ACC112 (cell line): ENCODE measurements at regions not wholly inside any gene's neighbourhood (a gene's known extent, or its start where the extent isn't known, plus 50 kb on each side); places are given as distances from the start of the nearest gene placed in this dataset.
"Not testable (repeated sequence)": the region's sequence is repeated elsewhere in the genome, so short reads cannot be mapped to it uniquely, and the experiment has no call there.

ENCODE experiments used
- H2AFZ ChIP-seq: fragments of 200-600 bp; sonication (generic); one replicate; pipeline ENCODE4 v1.6.0; 2017; ENCODE audit warnings: antibody characterized with exemption, low read length; ENCODE audit not compliant: unreplicated experiment
- H3K27ac ChIP-seq: fragments of 200-600 bp; sonication (generic); 2 replicates; pipeline ENCODE4 v1.5.1; 2014; ENCODE audit warnings: low read depth, mild to moderate bottlenecking, antibody characterized with exemption, low read length, moderate library complexity
- H3K27me3 ChIP-seq: fragments of 200-600 bp; sonication (generic); 2 replicates; pipeline ENCODE4 v1.6.1; 2014; ENCODE audit warnings: mild to moderate bottlenecking, antibody characterized with exemption, low read length, moderate library complexity, mixed read lengths; ENCODE audit not compliant: insufficient read depth
- H3K36me3 ChIP-seq: fragments of 200-600 bp; sonication (generic); 2 replicates; pipeline ENCODE4 v1.6.1; 2016; ENCODE audit warnings: mild to moderate bottlenecking, antibody characterized with exemption, low read length, moderate library complexity, mixed read lengths; ENCODE audit not compliant: insufficient read depth
- H3K4me1 ChIP-seq: fragments of 200-600 bp; sonication (generic); one replicate; pipeline ENCODE4 v1.6.1; 2016; ENCODE audit warnings: low read length, mixed read lengths; ENCODE audit not compliant: insufficient read depth, unreplicated experiment, control insufficient read depth
- H3K4me3 ChIP-seq: fragments of 200-600 bp; sonication (generic); 2 replicates; pipeline ENCODE4 v1.5.1; 2014; ENCODE audit warnings: mild to moderate bottlenecking, low read depth, low read length
- H3K79me2 ChIP-seq: fragments of 200-600 bp; sonication (generic); one replicate; pipeline ENCODE4 v1.6.0; 2016; ENCODE audit warnings: low read length; ENCODE audit not compliant: control insufficient read depth, unreplicated experiment, insufficient read depth

- not testable (repeated sequence) for H3K4me1 ChIP-seq, H3K79me2 ChIP-seq, H3K4me3 ChIP-seq, H2AFZ ChIP-seq, H3K27me3 ChIP-seq, H3K36me3 ChIP-seq, H3K27ac ChIP-seq
Measured at GRCh38 chr16:31975826-31976419, 102.3 kb downstream of the ZNF267 start.

- H3K27me3 ChIP-seq, H3K27ac ChIP-seq, H3K79me2 ChIP-seq, H3K4me3 ChIP-seq, H2AFZ ChIP-seq, H3K4me1 ChIP-seq, H3K36me3 ChIP-seq: not testable (repeated sequence)
Measured at GRCh38 chr16:31978463-31978862, 104.9 kb downstream of the ZNF267 start.

- H3K36me3 ChIP-seq, H3K4me1 ChIP-seq: not testable (repeated sequence)
Measured at GRCh38 chr16:31981739-31982138, 108.1 kb downstream of the ZNF267 start.

DNA sequence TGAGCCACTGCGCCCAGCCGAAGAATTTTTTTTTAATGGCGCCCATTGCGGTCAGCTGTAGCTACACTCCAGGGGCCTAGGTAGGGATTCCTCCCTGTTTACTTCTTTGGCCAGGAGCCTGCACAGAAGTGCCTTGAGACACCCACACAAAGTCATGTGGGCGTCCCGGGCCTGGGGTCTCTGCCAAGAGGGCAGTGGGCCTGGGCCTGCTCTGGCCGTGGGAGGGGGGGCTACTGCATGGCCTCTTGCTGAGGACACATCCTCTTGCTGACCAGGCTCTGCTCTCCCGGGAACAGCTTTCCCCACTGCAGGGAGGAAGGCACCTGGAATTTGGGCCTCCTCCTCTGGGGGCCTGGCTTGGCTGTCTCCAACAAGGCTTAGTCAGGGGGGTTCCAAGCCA, 109.4 kb downstream of the ZNF267 start:
- not testable (repeated sequence) for H3K4me1 ChIP-seq, H3K27ac ChIP-seq, H3K27me3 ChIP-seq, H3K79me2 ChIP-seq, H3K36me3 ChIP-seq, H2AFZ ChIP-seq, H3K4me3 ChIP-seq

More at GRCh38 chr16:31981739-31982138, 108.1 kb downstream of the ZNF267 start:
- H3K4me3 ChIP-seq, H3K79me2 ChIP-seq, H3K27me3 ChIP-seq, H3K27ac ChIP-seq, H2AFZ ChIP-seq: not testable (repeated sequence)

GRCh38 chr16:31983666-31984065, 110.1 kb downstream of the ZNF267 start:
- H2AFZ ChIP-seq, H3K79me2 ChIP-seq, H3K27ac ChIP-seq, H3K4me1 ChIP-seq, H3K36me3 ChIP-seq, H3K4me3 ChIP-seq, H3K27me3 ChIP-seq: not testable (repeated sequence)

GRCh38 chr16:31986895-31987294, 113.3 kb downstream of the ZNF267 start:
- not testable (repeated sequence) for H3K27ac ChIP-seq, H3K79me2 ChIP-seq, H3K27me3 ChIP-seq, H2AFZ ChIP-seq, H3K4me1 ChIP-seq, H3K36me3 ChIP-seq, H3K4me3 ChIP-seq

DNA sequence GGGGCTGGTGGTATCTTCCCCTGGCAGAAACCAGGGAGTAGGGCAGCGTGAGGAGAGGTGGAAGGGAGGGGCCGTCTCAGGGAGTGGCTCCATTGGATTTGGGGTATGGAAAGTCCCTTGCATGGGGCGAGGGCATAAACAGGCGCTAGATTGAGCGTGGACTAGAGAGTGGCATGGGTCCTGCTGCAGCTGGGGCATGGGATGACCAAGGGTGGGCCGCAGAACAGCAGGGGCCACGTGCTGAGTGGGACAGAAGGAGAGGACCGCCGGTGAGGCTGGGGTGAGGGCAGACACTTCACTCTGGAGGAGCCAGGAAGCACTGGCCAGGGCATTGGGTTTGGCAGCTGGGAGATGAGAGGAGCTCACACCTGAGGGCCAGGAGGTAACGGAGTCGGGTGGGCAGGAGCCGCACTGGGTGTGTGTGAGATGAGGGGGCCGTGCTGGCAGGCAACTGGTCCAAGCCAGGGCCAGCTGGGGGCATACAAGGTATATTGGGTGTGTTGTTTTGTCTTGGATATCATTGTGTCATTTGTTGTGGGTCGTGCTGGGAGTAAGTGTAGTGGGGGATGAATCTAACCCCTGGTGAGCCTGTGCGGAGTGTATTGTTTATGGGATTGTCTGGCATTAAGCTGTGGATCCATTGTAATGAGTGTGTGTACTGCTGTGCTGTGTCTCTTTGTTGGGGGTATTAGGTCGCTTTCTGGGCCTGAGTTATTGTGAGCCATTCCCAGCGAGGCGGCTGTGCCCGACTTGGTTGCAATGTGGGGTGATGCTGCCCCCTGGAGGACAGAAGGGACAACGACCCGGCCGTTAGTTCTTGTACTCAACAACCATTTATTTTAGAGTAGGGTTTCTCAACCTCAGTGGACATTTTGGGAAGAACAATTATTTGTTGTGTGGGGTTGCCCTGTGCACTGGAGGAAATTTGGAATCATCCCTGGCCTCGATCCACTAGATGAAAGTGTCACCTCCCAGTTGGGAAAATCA, 115.3 kb downstream of the ZNF267 start:
- not testable (repeated sequence) for H3K36me3 ChIP-seq, H3K4me3 ChIP-seq

DNA sequence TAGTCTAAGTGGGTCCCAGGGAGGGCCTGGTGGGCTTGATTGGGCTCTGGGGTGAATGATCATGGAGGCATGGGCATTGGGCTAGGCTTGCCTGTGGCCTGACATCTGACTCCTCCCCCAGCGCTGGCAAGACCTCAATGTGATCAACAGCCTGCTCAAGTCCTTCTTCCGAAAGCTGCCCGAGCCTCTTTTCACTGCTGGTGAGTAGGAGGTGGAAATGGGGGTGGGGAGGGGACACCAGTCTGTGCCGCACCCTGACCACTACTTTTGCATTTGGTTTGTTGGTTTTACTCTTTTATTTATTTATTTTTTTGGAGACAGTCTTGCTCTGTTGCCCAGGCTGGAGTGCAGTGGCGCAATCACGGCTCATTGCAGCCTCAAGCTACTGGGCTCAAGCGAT, 116.7 kb downstream of the ZNF267 start:
- H3K4me1 ChIP-seq, H3K27ac ChIP-seq, H3K4me3 ChIP-seq, H3K79me2 ChIP-seq, H3K27me3 ChIP-seq, H3K36me3 ChIP-seq, H2AFZ ChIP-seq: not testable (repeated sequence)

More for the DNA sequence above, 115.3 kb downstream of the ZNF267 start:
- not testable (repeated sequence) for H3K27ac ChIP-seq, H3K79me2 ChIP-seq, H3K27me3 ChIP-seq, H2AFZ ChIP-seq, H3K4me1 ChIP-seq

DNA sequence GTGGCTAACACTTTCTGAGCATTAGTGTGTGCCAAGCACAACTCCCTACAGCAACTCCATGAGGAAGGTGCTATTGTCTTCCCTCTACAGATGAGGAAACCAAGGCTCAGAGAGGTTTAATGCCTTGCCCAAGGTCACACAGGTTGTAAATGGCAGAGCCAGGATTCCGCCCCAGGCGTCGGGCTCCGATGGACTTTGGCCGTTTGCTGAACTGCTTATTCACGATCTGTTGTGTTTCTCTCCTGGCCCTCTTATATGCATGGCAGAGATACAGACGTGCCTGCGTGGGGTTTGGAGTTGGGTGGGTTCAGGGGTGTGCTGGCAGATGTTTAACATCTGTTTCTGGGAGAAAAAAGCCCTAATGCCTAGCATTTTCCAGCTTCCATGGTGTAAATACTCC, 117.4 kb downstream of the ZNF267 start:
- H3K4me1 ChIP-seq, H3K4me3 ChIP-seq, H2AFZ ChIP-seq, H3K36me3 ChIP-seq, H3K79me2 ChIP-seq, H3K27me3 ChIP-seq, H3K27ac ChIP-seq: not testable (repeated sequence)

GRCh38 chr16:31996325-31996724, 122.7 kb downstream of the ZNF267 start:
- H3K4me1 ChIP-seq, H2AFZ ChIP-seq: not testable (repeated sequence)

GRCh38 chr16:32002496-32002895, 128.9 kb downstream of the ZNF267 start:
- H2AFZ ChIP-seq, H3K4me1 ChIP-seq, H3K4me3 ChIP-seq, H3K27ac ChIP-seq, H3K36me3 ChIP-seq, H3K27me3 ChIP-seq, H3K79me2 ChIP-seq: not testable (repeated sequence)

More at GRCh38 chr16:31996325-31996724, 122.7 kb downstream of the ZNF267 start:
- H3K36me3 ChIP-seq, H3K27me3 ChIP-seq, H3K4me3 ChIP-seq, H3K27ac ChIP-seq, H3K79me2 ChIP-seq: not testable (repeated sequence)
